Ascending aorta (tissue), 2 donors: ENCODE measurements at regions not wholly inside any gene's neighbourhood (a gene's known extent, or its start where the extent isn't known, plus 50 kb on each side); places are given as distances from the start of the nearest gene placed in this dataset.

Experiments used
- DNase-seq, 2 donors: peaks; one replicate each; pipeline ENCODE4 v3.0.0-alpha.2; 2019; ENCODE audit warnings: low spot score in 2 of 2
- H3K27ac ChIP-seq, 2 donors: fragments of 200-600 bp; sonication (generic); one replicate each; pipeline ENCODE4 v1.5.1; 2016 to 2017; ENCODE audit warnings: mild to moderate bottlenecking in 1 of 2
- H3K27me3 ChIP-seq: fragments of 200-600 bp; sonication (generic); one replicate; pipeline ENCODE4 v1.5.1; 2017
- H3K36me3 ChIP-seq, 2 donors: fragments of 200-600 bp; sonication (generic); one replicate each; pipeline ENCODE4 v1.5.1; 2016
- H3K4me1 ChIP-seq, 2 donors: fragments of 200-600 bp; sonication (generic); one replicate each; pipeline ENCODE4 v1.5.1; 2016 to 2017; ENCODE audit warnings: mild to moderate bottlenecking in 1 of 2
- H3K4me3 ChIP-seq, 2 donors: fragments of 200-600 bp; sonication (generic); one replicate each; pipeline ENCODE4 v1.5.1; 2016 to 2017; ENCODE audit warnings: mild to moderate bottlenecking in 1 of 2
- H3K9me3 ChIP-seq, 2 donors: fragments of 200-600 bp; sonication (generic); one replicate each; pipeline ENCODE4 v1.5.1; 2016
- CTCF ChIP-seq, 3 experiments: fragments of 200-600 bp in 2 of 3; fragments of 450-650 bp in 1 of 3; sonication (generic) in 2 of 3; IDR thresholded peaks; one replicate each; pipeline ENCODE4 v1.5.1; 2016 to 2019; ENCODE audit warnings: antibody characterized with exemption in 3 of 3, mild to moderate bottlenecking in 1 of 3, moderate library complexity in 1 of 3
- intact Hi-C: fragments of 100-400 bp; cut with DNase I; formaldehyde crosslinking; loops from one replicate; pipeline ENCODE4 v1.15.1; 2023

DNA sequence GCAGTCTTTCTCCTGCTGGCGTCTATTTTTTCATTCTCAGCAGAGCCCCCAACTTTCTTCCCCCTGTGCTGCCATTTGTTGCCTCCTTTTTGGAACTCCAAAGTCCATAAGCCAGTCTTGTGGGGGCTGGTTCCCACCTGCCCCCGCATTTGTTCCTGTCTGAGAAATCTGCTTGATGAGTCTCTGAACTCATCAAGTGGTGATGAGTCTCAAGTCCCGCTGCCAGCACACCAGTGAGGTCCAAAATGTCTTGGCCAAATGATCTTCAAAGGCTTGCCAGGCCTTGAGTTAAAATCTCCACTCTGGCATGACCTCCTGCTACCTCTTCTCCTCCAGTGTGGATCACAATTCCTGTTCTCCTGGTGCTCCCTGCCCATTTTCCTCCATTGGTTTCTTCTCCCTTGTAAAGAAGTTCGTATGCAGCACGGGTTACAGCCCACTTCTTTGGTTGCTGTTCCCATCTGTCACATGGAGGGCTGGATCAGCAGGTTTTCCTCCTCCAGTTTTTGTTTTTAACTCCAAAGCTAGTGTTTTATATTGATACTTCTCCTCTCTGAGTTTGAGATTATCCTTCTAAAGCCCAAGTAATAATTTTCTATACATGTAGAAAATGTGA lies 72.7 kb upstream of the LIMCH1 start:
- no peak for DNase-seq
- intact Hi-C loops = no loop called here
- Histone ChIP-seq H3K4me3 (no peak overlapping the region), H3K9me3 (no peaks in the 10 kb centered on the region), H3K27ac (no peak overlapping the region), H3K4me1 (peaks cover 0 to 13% of the 10 kb centered on the region in 2 donors), H3K27me3 (no peaks in the 10 kb centered on the region), H3K36me3 (no peaks in the 10 kb centered on the region)
- TF ChIP-seq CTCF (IDR thresholded peaks at IDR 0.05) = no peak

GRCh38 chr4:41466249-41466648 lies 71.7 kb upstream of the LIMCH1 start:
- TF ChIP-seq CTCF (IDR thresholded peaks at IDR 0.05) = no peak
- no peak overlapping the region for H3K4me3 ChIP-seq
- H3K27me3 ChIP-seq = no peaks in the 10 kb centered on the region
- H3K36me3 ChIP-seq = no peaks in the 10 kb centered on the region
- H3K27ac ChIP-seq = no peak overlapping the region
- H3K4me1 ChIP-seq = peaks cover under 1 to 20% of the 10 kb centered on the region in 2 donors
- intact Hi-C loops = no loop called here
- no peaks in the 10 kb centered on the region for H3K9me3 ChIP-seq
- no peak for DNase-seq

GRCh38 chr4:41468122-41468521 lies 69.8 kb upstream of the LIMCH1 start:
- H3K4me1 ChIP-seq = peaks cover 2 to 33% of the 10 kb centered on the region in 2 donors
- no peak for DNase-seq
- no peaks in the 10 kb centered on the region for H3K9me3 ChIP-seq
- no peaks in the 10 kb centered on the region for H3K36me3 ChIP-seq
- intact Hi-C loops = no loop called here
- H3K27me3 ChIP-seq = no peaks in the 10 kb centered on the region
- no peak for TF ChIP-seq CTCF (IDR thresholded peaks at IDR 0.05)
- H3K4me3 ChIP-seq = no peak overlapping the region
- H3K27ac ChIP-seq = no peak overlapping the region

GRCh38 chr4:41471126-41472071 lies 66.6 kb upstream of the LIMCH1 start:
- Histone ChIP-seq H3K27me3 (no peaks in the 10 kb centered on the region), H3K27ac (peak overlapping the region; percentile 70 to 80), H3K36me3 (no peaks in the 10 kb centered on the region), H3K4me1 (peaks cover 2 to 37% of the 10 kb centered on the region in 2 donors), H3K4me3 (peak overlapping the region in 1 of 2 donors; percentile 18), H3K9me3 (no peaks in the 10 kb centered on the region)
- TF ChIP-seq CTCF (IDR thresholded peaks at IDR 0.05) = no peak
- no peak for DNase-seq
- intact Hi-C loops = loop anchor here (2.0 kb wide), 1 partner anchor 33 kb away; no protein-coding TSS in a partner anchor

DNA sequence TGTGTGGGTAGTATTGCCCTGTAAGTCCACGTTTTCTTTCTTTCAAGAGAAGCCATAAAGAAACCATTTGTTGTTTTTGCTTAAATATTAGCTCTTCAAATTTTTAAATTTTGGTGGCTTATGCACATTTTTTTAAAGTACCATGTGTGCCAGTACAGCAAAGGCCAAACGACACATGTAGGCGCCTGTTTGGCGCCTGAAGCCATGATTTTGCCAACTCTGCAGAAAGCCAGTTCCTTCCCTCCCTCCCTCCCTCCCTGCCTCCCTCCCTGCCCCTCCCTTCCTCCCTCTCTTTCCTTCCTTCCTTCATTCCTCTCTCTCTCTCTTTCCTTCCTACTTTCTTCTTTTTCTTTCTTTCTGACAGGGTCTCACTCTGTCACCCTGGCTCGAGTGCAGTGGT lies 65.9 kb upstream of the LIMCH1 start:
- H3K27ac ChIP-seq = peak overlapping the region; percentile 40 to 80
- DNase-seq = no peak
- H3K4me3 ChIP-seq = peak overlapping the region in 1 of 2 donors; percentile 18
- no peak for TF ChIP-seq CTCF (IDR thresholded peaks at IDR 0.05)
- H3K9me3 ChIP-seq = no peaks in the 10 kb centered on the region
- H3K4me1 ChIP-seq = peaks cover 2 to 37% of the 10 kb centered on the region in 2 donors
- no peaks in the 10 kb centered on the region for H3K27me3 ChIP-seq
- intact Hi-C loops = no loop called here
- no peaks in the 10 kb centered on the region for H3K36me3 ChIP-seq
